WI38 (cell line): ENCODE measurements at regions not wholly inside any gene's neighbourhood (a gene's known extent, or its start where the extent isn't known, plus 50 kb on each side); places are given as distances from the start of the nearest gene placed in this dataset.

ENCODE experiments used
- H3K4me3 ChIP-seq: 2 replicates; pipeline ENCODE4 v1.5.1; 2011; ENCODE audit warnings: low read depth, mild to moderate bottlenecking, control low read depth, low read length
- CTCF ChIP-seq: IDR thresholded peaks from 2 replicates; pipeline ENCODE4 v1.5.1; 2012; ENCODE audit warnings: low read depth, mild to moderate bottlenecking, control low read depth, low read length

- H3K4me3 ChIP-seq: no peak overlapping the region
- TF ChIP-seq CTCF: no peak
Observed at GRCh38 chr3:101128001-101128400, 134.8 kb upstream of the ABI3BP start.

GRCh38 chr3:101124125-101124524, 130.9 kb upstream of the ABI3BP start:
- no peak for TF ChIP-seq CTCF
- H3K4me3 ChIP-seq: no peak overlapping the region

GRCh38 chr3:101123081-101123480, 129.9 kb upstream of the ABI3BP start:
- no peak overlapping the region for H3K4me3 ChIP-seq
- TF ChIP-seq CTCF: no peak

- H3K4me3 ChIP-seq: no peak overlapping the region
Observed at GRCh38 chr3:101122681-101123080, 129.5 kb upstream of the ABI3BP start.

GRCh38 chr3:101120039-101120438, 126.8 kb upstream of the ABI3BP start:
- TF ChIP-seq CTCF: no peak
- no peak overlapping the region for H3K4me3 ChIP-seq

More at GRCh38 chr3:101122681-101123080, 129.5 kb upstream of the ABI3BP start:
- TF ChIP-seq CTCF: no peak

GRCh38 chr3:101119535-101119934, 126.3 kb upstream of the ABI3BP start:
- TF ChIP-seq CTCF: no peak
- no peak overlapping the region for H3K4me3 ChIP-seq

GRCh38 chr3:101117980-101118379, 124.8 kb upstream of the ABI3BP start:
- no peak overlapping the region for H3K4me3 ChIP-seq
- TF ChIP-seq CTCF: no peak
